Transverse colon (tissue), 4 donors: ENCODE measurements at regions not wholly inside any gene's neighbourhood (a gene's known extent, or its start where the extent isn't known, plus 50 kb on each side); places are given as distances from the start of the nearest gene placed in this dataset.

Experiments used
- DNase-seq: peaks from one replicate; pipeline ENCODE4 v3.0.0-alpha.2; 2019
- H3K27ac ChIP-seq, 4 donors: fragments of 200-600 bp; sonication (generic); 2 replicates each; pipeline ENCODE4 v1.5.1; 2016 to 2018; ENCODE audit warnings: inconsistent platforms in 4 of 4
- H3K27me3 ChIP-seq: fragments of 200-600 bp; sonication (generic); 2 replicates; pipeline ENCODE4 v1.5.1; 2017; ENCODE audit warnings: inconsistent platforms
- H3K36me3 ChIP-seq, 4 donors: fragments of 200-600 bp; sonication (generic); 2 replicates each; pipeline ENCODE4 v1.5.1; 2017 to 2019; ENCODE audit warnings: inconsistent platforms in 4 of 4
- H3K4me1 ChIP-seq, 4 donors: fragments of 200-600 bp; sonication (generic); 2 replicates each; pipeline ENCODE4 v1.5.1; 2017 to 2020; ENCODE audit warnings: inconsistent platforms in 4 of 4
- H3K4me3 ChIP-seq, 4 donors: fragments of 200-600 bp; sonication (generic); 1 replicate in 1 of 4; 2 replicates in 3 of 4; pipeline versions ENCODE4 v1.5.1 to v1.6.1; 2017 to 2019; ENCODE audit warnings: inconsistent platforms in 4 of 4
- H3K9me3 ChIP-seq, 2 donors: fragments of 200-600 bp; sonication (generic); 2 replicates each; pipeline ENCODE4 v1.5.1; 2017 to 2019; ENCODE audit warnings: inconsistent platforms in 2 of 2
- CTCF ChIP-seq, 5 experiments: fragments of 200-600 bp in 3 of 5; fragments of 450-650 bp in 2 of 5; sonication (generic) in 3 of 5; IDR thresholded peaks; 1 replicate in 2 of 5; 2 replicates in 3 of 5; pipeline ENCODE4 v1.5.1; 2016 to 2017; ENCODE audit warnings: antibody characterized with exemption in 5 of 5, inconsistent platforms in 3 of 5, mild to moderate bottlenecking in 2 of 5, moderate library complexity in 1 of 5
- EP300 ChIP-seq: sonication (generic); formaldehyde crosslinking; IDR thresholded peaks from one replicate; pipeline ENCODE4 v1.6.1; 2017; ENCODE audit warnings: antibody characterized with exemption, low read depth
- POLR2A ChIP-seq: fragments of 450-650 bp; IDR thresholded peaks from one replicate; pipeline ENCODE4 v1.6.1; 2016; ENCODE audit warnings: antibody characterized with exemption, mild to moderate bottlenecking, moderate library complexity
- POLR2AphosphoS5 ChIP-seq, 3 donors: sonication (generic); formaldehyde crosslinking; IDR thresholded peaks; one replicate each; pipeline ENCODE4 v1.6.1; 2016; ENCODE audit warnings: antibody characterized with exemption in 3 of 3
- WGBS, 2 donors: methylation state at CpG; one replicate each; pipeline ENCODE4 v1.1.5; 2018; ENCODE audit warnings: low coverage in 1 of 2; 5-methylcytosine and 5-hydroxymethylcytosine counted together
- in situ Hi-C, 4 donors: fragments of 200-750 bp; cut with MboI; loops; one replicate each; pipeline versions ENCODE4 v1.15.0 to v1.15.1; 2017; ENCODE audit warnings: low sequenced_read_pairs in 3 of 4, low pct_ligation_motif_present in 1 of 4, low pct_unique_long_range_greater_than_20kb in 1 of 4
- intact Hi-C: fragments of 100-400 bp; cut with DNase I; formaldehyde crosslinking; loops from one replicate; pipeline ENCODE4 v1.15.1; 2023; ENCODE audit warnings: low total_unique reads

- 88 to 89% methylated on average over 8 to 28 of the region's 28 CpGs for WGBS, 2 donors
- intact Hi-C loops (no loop called here), in situ Hi-C loops (no loop called here)
- TF ChIP-seq EP300, result no peak
- TF ChIP-seq POLR2AphosphoS5 (IDR thresholded peaks at IDR 0.05), result no peak
- TF ChIP-seq POLR2A, result no peak
- TF ChIP-seq CTCF (IDR thresholded peaks at IDR 0.05), result no peak
- H3K4me3 ChIP-seq, result no peak overlapping the region
- H3K27me3 ChIP-seq, result no peaks in the 10 kb centered on the region
- no peaks in the 10 kb centered on the region for H3K4me1 ChIP-seq
- H3K27ac ChIP-seq, result no peak overlapping the region
- DNase-seq, result no peak
- H3K36me3 ChIP-seq, result no peaks in the 10 kb centered on the region
- no peaks in the 10 kb centered on the region for H3K9me3 ChIP-seq
These were observed 303.5 kb downstream of the TEX29 start for GRCh38 chr13:111623743-111624505.

GRCh38 chr13:111625526-111626315 is 305.3 kb downstream of the TEX29 start:
- in situ Hi-C loops, result no loop called here
- 74 to 77% methylated on average over 7 to 13 of the region's 13 CpGs for WGBS, 2 donors
- no peaks in the 10 kb centered on the region for H3K4me1 ChIP-seq

GRCh38 chr13:111626371-111627305 is 306.2 kb downstream of the TEX29 start:
- intact Hi-C loops, result no loop called here
- DNase-seq, result no peak

More at GRCh38 chr13:111625526-111626315, 305.3 kb downstream of the TEX29 start:
- H3K27me3 ChIP-seq, result no peaks in the 10 kb centered on the region
- H3K36me3 ChIP-seq, result no peaks in the 10 kb centered on the region
- H3K27ac ChIP-seq, result no peak overlapping the region
- intact Hi-C loops, result no loop called here
- H3K9me3 ChIP-seq, result no peaks in the 10 kb centered on the region
- H3K4me3 ChIP-seq, result no peak overlapping the region
- DNase-seq, result no peak
- TF ChIP-seq POLR2A, result no peak
- no peak for TF ChIP-seq POLR2AphosphoS5 (IDR thresholded peaks at IDR 0.05)
- no peak for TF ChIP-seq CTCF (IDR thresholded peaks at IDR 0.05)
- no peak for TF ChIP-seq EP300

More at GRCh38 chr13:111626371-111627305, 306.2 kb downstream of the TEX29 start:
- Histone ChIP-seq H3K4me1 (no peaks in the 10 kb centered on the region), H3K27me3 (no peaks in the 10 kb centered on the region), H3K9me3 (no peaks in the 10 kb centered on the region), H3K36me3 (no peaks in the 10 kb centered on the region), H3K27ac (no peak overlapping the region), H3K4me3 (no peak overlapping the region)
- in situ Hi-C loops, result no loop called here
- WGBS, 2 donors, result 88 to 90% methylated on average over 2 to 14 of the region's 18 CpGs
- TF ChIP-seq POLR2A, result no peak
- no peak for TF ChIP-seq POLR2AphosphoS5 (IDR thresholded peaks at IDR 0.05)
- no peak for TF ChIP-seq CTCF (IDR thresholded peaks at IDR 0.05)
- no peak for TF ChIP-seq EP300
